Sigmoid colon (tissue), 6 donors: ENCODE measurements at regions not wholly inside any gene's neighbourhood (a gene's known extent, or its start where the extent isn't known, plus 50 kb on each side); places are given as distances from the start of the nearest gene placed in this dataset.

Experiments
- DNase-seq: peaks from one replicate; pipeline ENCODE4 v3.0.0-alpha.2; 2019
- H3K27ac ChIP-seq, 4 donors: fragments of 200-600 bp; sonication (generic); one replicate each; pipeline ENCODE4 v1.5.1; 2016 to 2019; ENCODE audit warnings: mild to moderate bottlenecking in 1 of 4
- H3K27me3 ChIP-seq, 3 donors: fragments of 200-600 bp; sonication (generic); one replicate each; pipeline ENCODE4 v1.5.1; 2019; ENCODE audit warnings: mild to moderate bottlenecking in 1 of 3
- H3K36me3 ChIP-seq, 4 donors: fragments of 200-600 bp; sonication (generic); one replicate each; pipeline ENCODE4 v1.5.1; 2016 to 2019
- H3K4me1 ChIP-seq, 4 donors: fragments of 200-600 bp; sonication (generic); one replicate each; pipeline ENCODE4 v1.5.1; 2017 to 2019
- H3K4me3 ChIP-seq, 4 donors: fragments of 200-600 bp; sonication (generic); one replicate each; pipeline ENCODE4 v1.5.1; 2017 to 2019; ENCODE audit warnings: mild to moderate bottlenecking in 2 of 4, moderate library complexity in 1 of 4
- H3K9me3 ChIP-seq, 4 donors: fragments of 200-600 bp in 3 of 4; sonication (generic) in 3 of 4; one replicate each; pipeline versions ENCODE4 v1.5.1 to v1.6.1; 2013 to 2019
- CTCF ChIP-seq, 4 experiments: fragments of 450-650 bp in 3 of 4; fragments of 200-600 bp in 1 of 4; IDR thresholded peaks; one replicate each; pipeline ENCODE4 v1.5.1; 2016 to 2019; ENCODE audit warnings: antibody characterized with exemption in 4 of 4, mild to moderate bottlenecking in 3 of 4, moderate library complexity in 2 of 4
- EP300 ChIP-seq, 4 donors: sonication (generic); formaldehyde crosslinking; IDR thresholded peaks; one replicate each; pipeline ENCODE4 v1.6.1; 2017; ENCODE audit warnings: antibody characterized with exemption in 4 of 4
- POLR2A ChIP-seq, 2 donors: fragments of 450-650 bp; IDR thresholded peaks; one replicate each; pipeline ENCODE4 v1.6.1; 2016; ENCODE audit warnings: antibody characterized with exemption in 2 of 2, mild to moderate bottlenecking in 2 of 2, moderate library complexity in 2 of 2
- POLR2AphosphoS5 ChIP-seq, 4 donors: sonication (generic); formaldehyde crosslinking; IDR thresholded peaks; one replicate each; pipeline ENCODE4 v1.6.1; 2017; ENCODE audit warnings: antibody characterized with exemption in 4 of 4
- WGBS, 2 donors: extraction: QIAGEN DNeasy Blood & Tissue Kit; methylation state at CpG; one replicate each; pipeline ENCODE4 v1.1.7; 2013; 5-methylcytosine and 5-hydroxymethylcytosine counted together
- intact Hi-C: fragments of 100-400 bp; cut with DNase I; formaldehyde crosslinking; loops from one replicate; pipeline ENCODE4 v1.15.1; 2023
- donor health status: healthy with polysubstance abuse.
- donor health status: healthy.

- Histone ChIP-seq H3K4me3 (no peak overlapping the region), H3K9me3 (no peaks in the 10 kb centered on the region), H3K36me3 (no peaks in the 10 kb centered on the region), H3K27me3 (no peaks in the 10 kb centered on the region), H3K4me1 (no peaks in the 10 kb centered on the region), H3K27ac (no peak overlapping the region)
- 77 to 83% methylated on average over 6 of the region's 6 CpGs for WGBS, 2 donors
- intact Hi-C loops: no loop called here
- no peak for TF ChIP-seq POLR2AphosphoS5 (IDR thresholded peaks at IDR 0.05)
- TF ChIP-seq POLR2A (IDR thresholded peaks at IDR 0.05): no peak
- TF ChIP-seq CTCF (IDR thresholded peaks at IDR 0.05): no peak
- no peak for TF ChIP-seq EP300 (IDR thresholded peaks at IDR 0.05)
- DNase-seq: no peak
Measured at GRCh38 chr6:129759796-129760605, 50.0 kb upstream of the ARHGAP18 start.
